Fibroblast of skin of left quadriceps (primary cell): ENCODE measurements at regions not wholly inside any gene's neighbourhood (a gene's known extent, or its start where the extent isn't known, plus 50 kb on each side); places are given as distances from the start of the nearest gene placed in this dataset.

ENCODE experiments used
- DNase-seq, 2 experiments: peaks; one replicate each; pipeline ENCODE4 v3.0.0-alpha.2; 2013; ENCODE audit warnings: low read depth in 2 of 2

GRCh38 chr2:180146114-180146513 is 139.0 kb upstream of the CWC22 start:
- no peak for DNase-seq

DNA sequence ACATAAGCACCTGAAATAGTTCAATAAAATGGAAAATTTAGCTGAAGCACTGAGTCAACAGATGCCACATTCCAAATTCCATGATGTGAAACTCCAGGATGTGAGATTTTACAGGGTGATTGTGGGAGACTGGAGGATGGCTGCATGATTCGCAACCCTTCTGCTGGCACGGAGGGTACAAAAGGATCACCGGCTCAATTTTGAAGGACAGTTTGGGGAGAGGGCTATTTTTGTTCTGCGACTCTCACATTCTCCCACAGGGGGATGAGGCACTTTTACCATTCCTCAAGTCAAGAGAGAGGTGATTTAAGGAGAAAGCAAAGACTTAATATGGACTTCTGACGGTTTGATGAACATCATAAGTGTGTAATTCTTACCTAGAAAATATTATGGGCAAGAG is 138.1 kb upstream of the CWC22 start:
- no peak for DNase-seq

GRCh38 chr2:180144338-180144813 is 137.3 kb upstream of the CWC22 start:
- no peak for DNase-seq

- no peak for DNase-seq
Observed at GRCh38 chr2:180143633-180144337, 136.7 kb upstream of the CWC22 start.

DNA sequence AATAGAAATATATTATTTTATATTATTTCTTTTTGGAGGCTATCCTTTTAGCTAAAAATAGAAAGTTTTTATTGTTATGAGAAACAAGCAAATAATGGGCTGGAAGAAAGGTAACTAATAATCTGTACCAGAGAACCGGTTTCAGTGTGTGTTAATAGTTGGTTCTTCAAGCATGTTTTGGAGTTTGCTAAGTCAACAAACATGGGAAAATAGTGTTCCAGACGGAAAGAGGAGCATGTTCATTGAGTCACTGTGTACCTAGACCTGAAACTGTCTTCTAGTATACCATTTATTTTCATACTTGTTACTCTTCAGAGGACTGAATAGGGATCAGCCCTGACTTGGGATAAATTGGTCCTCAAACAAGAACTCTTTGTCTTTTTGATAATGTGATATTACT is 134.5 kb upstream of the CWC22 start:
- DNase-seq: no peak

DNA sequence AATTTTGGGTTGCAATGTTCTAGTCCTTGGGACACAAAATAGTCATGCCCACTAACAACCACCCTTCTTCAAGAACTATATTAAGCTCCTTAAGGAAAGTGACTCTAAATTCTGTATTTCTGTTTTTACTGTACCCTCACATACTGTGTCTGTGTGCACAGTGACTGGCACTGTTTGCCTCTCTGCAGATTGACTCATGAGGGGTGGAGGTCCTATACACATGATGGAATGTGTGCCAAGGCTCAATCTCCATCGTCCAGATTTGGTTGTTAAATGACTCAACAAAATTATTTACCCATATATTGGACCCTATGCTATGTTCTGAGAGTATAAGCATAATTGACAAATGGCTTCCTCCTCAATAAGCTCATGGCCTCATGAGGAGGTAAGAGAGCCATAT is 126.6 kb upstream of the CWC22 start:
- DNase-seq: no peak

DNA sequence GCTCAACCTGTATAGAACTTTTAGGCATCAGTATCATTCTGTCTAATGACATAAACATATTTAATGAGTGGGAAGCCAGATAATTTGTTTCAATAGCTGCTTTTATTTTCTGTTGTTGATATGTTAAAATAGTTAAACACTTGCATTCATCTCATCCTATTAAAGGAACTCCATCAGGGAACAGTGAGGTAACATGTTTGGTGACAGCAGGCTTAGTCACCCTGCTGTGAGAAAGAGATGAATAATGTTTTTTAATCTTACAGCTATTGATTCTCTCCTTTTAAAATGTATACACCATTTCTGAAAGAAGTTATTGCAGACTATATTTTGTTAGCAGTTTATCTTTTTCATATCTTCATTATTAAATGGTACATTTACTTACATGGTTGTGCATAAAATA is 123.3 kb upstream of the CWC22 start:
- DNase-seq: no peak

DNA sequence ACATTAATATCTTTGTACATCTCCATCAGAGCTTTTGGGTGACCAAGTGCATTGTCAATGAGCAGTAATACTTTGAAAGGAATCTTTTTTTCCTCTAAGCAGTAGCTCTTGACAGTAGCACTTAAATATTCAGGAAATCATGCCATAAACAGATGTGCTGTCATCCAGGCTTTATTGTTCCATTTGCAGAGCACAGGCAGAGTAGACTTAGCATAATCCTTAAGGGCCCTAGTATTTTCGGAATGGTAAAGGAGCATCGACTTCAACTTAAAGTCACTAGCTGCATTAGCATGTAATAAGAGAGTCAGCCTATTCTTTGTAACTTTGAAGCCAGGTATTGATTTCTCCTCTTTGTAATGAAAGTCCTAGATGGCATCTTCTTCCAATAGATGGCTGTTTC is 121.8 kb upstream of the CWC22 start:
- no peak for DNase-seq

- DNase-seq: peak; percentile 89 to 91
Observed at GRCh38 chr2:180125245-180125962, 118.3 kb upstream of the CWC22 start.

DNA sequence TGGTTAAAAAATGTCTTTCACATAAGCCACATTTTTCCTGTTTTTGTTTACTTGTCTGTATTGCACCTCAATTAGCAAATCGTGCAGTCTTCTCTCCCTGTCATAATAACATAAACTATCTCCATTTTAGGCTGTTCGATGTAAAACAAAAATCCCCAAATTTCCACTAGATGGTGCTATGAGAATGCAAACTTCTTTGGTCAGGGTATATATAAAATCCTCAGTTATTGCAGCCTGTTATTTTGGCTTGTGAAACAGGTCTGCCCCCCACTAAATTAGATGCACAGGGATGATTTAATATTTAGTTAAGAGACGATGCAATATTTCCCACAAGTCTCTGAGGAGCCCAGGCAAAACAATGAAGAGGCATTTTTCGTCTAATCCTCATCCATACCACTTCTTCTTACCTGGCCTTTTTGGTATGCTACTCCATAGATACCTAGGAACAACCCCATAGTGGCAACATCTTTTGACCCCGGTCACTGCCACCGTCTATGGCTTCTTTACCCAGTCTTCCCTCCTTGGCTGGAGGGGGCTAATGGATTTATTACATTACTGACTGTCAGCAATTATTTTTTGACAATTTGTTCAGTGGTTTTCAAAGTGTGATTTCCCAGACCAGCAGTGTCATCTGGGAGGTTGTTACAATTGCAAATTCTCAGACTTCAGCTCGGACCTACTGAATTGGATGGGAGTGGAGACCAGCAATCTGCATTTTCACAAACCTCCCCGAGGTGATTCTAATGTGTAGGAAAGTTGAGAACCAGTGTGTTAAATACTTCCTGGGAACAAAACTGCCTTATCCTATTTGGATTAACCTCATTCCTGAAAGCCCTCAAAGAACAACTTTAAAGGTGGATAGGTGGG is 117.4 kb upstream of the CWC22 start:
- DNase-seq: peak; percentile 52 to 58

- DNase-seq: no peak
Observed at GRCh38 chr2:180122874-180123273, 115.8 kb upstream of the CWC22 start.

- no peak for DNase-seq
Observed at GRCh38 chr2:180115675-180116074, 108.6 kb upstream of the CWC22 start.

DNA sequence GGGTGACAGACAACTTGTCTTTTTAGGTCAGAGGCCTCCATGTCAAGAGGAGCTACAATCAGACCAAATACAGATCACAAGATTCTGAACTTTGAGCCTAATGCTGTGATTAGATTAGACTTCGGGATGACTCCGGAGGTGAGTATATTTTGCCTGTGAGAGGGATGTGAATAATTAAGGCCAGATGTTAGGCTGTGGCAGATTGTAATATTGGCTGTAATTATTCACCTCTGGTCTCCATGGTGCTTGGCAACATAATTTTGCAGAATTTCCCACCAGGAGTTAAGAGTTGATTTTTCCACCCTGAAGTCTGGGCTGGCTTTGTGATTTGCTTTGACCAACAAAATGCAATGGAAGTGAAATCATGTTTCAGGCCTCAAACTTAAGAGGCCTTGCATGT is 108.2 kb upstream of the CWC22 start:
- no peak for DNase-seq

- DNase-seq: no peak
Observed at GRCh38 chr2:180111901-180112300, 104.8 kb upstream of the CWC22 start.

GRCh38 chr2:180110469-180110868 is 103.4 kb upstream of the CWC22 start:
- no peak for DNase-seq

DNA sequence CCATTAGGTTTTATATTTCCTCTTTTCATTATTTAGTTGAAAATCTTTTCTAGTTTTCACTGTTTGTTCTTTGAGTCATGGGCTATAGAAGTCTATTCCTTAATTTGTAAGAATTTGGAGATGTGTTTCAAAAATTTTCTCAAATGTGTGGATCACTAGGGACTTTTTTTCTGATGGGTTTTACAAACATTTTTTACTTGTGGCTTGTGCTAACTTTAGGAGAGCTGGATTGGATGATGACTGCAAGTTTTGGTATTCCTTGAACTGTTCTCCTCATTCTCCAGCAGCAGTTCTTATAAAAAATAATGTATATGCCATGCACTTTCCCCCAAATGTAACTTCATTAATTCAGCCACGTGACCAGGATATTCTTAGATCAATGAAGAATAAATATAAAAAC is 94.7 kb upstream of the CWC22 start:
- no peak for DNase-seq

DNA sequence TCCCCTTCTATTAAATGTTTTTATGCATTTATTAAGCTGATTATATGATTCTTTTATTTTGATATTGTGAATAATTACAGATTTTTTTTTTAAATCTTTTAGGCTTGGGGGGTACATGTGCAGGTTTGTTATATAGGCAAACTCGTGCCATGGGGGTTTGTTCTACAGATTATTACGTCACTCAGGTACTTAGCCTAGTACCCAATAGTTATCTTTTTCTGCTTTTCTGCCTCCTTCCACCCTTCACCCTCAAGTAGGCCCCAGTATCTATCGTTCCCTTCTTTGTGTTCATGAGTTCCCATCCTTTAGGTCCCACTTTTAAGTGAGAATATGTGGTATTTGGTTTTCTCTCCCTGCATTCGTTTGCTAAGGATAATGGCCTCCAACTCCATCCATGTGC is 92.2 kb upstream of the CWC22 start:
- no peak for DNase-seq

- DNase-seq: no peak
Observed at GRCh38 chr2:180085144-180085543, 78.0 kb upstream of the CWC22 start.

GRCh38 chr2:180077295-180077906 is 70.3 kb upstream of the CWC22 start:
- peak; percentile 5 to 6 for DNase-seq

DNA sequence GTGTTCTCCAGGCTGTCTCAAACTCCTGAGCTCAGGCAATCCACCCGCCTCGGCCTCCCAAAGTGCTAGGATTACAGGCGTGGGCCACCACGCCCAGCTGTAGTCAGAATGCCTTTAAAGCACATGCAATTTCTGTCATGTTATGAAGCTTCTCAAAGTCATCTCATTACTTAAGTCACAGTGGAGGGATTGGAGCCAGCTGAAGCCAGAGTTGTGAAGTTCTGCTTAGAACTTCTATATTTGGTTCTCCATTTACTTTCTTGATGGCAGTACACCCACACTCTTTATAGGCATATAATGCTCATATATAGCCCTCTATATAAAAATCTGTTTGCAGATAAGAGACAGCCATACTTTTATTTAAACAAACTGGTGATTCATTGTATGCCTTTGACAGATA is 68.8 kb upstream of the CWC22 start:
- DNase-seq: no peak

DNA sequence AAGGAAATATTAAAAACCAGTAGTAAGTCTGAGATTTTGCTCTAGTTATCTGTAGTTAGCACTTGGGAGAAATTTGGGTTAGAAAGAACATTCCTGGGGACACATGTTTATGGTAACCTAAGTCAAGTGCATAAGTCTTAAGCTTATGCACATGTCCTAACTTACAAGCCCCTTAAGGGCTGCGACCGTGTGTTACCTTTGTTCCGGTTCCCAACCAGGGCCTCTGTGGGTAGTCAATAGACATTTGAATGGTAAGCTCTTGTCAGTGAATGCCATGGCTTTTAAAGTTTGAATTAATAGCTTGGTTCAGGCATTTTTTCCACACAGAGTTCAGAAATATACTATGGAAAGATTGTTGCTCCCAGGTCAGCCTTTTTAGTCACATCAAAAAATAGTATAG is 64.7 kb upstream of the CWC22 start:
- DNase-seq: no peak

DNA sequence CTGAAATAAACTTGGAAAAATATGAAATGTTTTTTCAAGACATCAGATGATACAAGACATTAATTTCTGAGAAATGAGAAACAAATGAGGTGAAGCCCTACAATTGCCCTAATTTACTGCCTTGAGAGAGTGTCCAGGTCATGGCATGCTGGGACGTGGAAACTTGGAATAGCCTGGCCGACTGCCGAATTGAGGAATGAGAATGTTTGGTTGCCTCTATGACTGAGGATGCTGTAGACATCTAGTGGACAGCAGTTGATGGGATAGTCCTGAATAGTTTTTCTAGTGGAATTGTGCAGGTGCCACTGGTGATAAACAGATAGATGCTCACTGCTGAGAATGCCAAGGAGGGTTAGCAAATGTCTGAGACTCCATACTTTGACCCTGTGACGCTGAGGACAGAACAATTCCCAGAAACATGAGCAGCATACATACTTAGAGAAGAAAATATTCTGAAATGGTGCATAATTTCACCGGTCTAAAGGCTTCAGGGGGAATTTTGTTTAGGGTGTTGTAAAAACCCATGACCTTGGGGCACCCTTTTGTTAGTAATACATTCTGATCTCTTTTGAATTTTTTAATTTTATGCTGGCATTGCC is 56.5 kb upstream of the CWC22 start:
- DNase-seq: no peak
